Panc1 (cell line): ENCODE measurements at regions not wholly inside any gene's neighbourhood (a gene's known extent, or its start where the extent isn't known, plus 50 kb on each side); places are given as distances from the start of the nearest gene placed in this dataset.

Source experiments
- ATAC-seq: fragments of 200-7000 bp; cut with Tn5 transposase; 2 replicates; pipeline ENCODE4 v1.9.1; 2020; ENCODE audit warnings: mild to moderate bottlenecking, moderate library complexity
- BruUV-seq: library from RNA; stranded (reverse); fragments of 400-500 nt; replicated peaks from 2 replicates; lab custom pipeline; 2021; lab: Mats Ljungman, UMichigan
- CTCF ChIA-PET: fragments of 300-600 bp; sonication (Branson Sonifier 250); formaldehyde crosslinking; loops from one replicate; lab custom pipeline; 2022; ENCODE audit warnings: antibody characterized with exemption; lab: Charles Lee
- POLR2A ChIA-PET: fragments of 300-600 bp; sonication (Branson Sonifier 250); formaldehyde crosslinking; loops from one replicate; lab custom pipeline; 2022; ENCODE audit warnings: antibody characterized with exemption; lab: Charles Lee
- DNase-seq: peaks from one replicate; pipeline ENCODE4 v3.0.0-alpha.2; 2010; ENCODE audit warnings: low read depth, low spot score
- H3K27ac ChIP-seq: 2 replicates; pipeline ENCODE4 v1.5.1; 2011; ENCODE audit warnings: mild to moderate bottlenecking, low read length, inconsistent platforms
- H3K27me3 ChIP-seq: fragments of 200-500 bp; sonication (Bioruptor generic); 2 replicates; pipeline ENCODE4 v1.6.0; 2014; ENCODE audit warnings: low read length, inconsistent platforms; ENCODE audit not compliant: control insufficient read depth, insufficient read depth
- H3K36me3 ChIP-seq: fragments of 200-500 bp; sonication (Bioruptor generic); 2 replicates; pipeline ENCODE4 v1.5.1; 2014; ENCODE audit warnings: inconsistent platforms, mild to moderate bottlenecking, low read length, moderate library complexity; ENCODE audit not compliant: control insufficient read depth, insufficient read depth
- H3K4me1 ChIP-seq: 2 replicates; pipeline ENCODE4 v1.5.1; 2011; ENCODE audit warnings: inconsistent platforms, mild to moderate bottlenecking, low read length, moderate library complexity; ENCODE audit not compliant: control insufficient read depth, insufficient read depth
- H3K4me3 ChIP-seq, 2 experiments: 2 replicates each; pipeline ENCODE4 v1.5.1; 2011 to 2012; ENCODE audit warnings: low read depth in 2 of 2, low read length in 2 of 2, mild to moderate bottlenecking in 2 of 2, inconsistent platforms in 1 of 2, moderate library complexity in 1 of 2
- H3K9me3 ChIP-seq: fragments of 200-500 bp; sonication (Bioruptor generic); 2 replicates; pipeline ENCODE4 v1.5.1; 2014; ENCODE audit warnings: low read depth, mild to moderate bottlenecking, inconsistent platforms, low read length, moderate library complexity; ENCODE audit not compliant: control insufficient read depth, insufficient read depth
- POLR2AphosphoS5 ChIP-seq: IDR thresholded peaks from 2 replicates; pipeline ENCODE4 v1.6.1; 2012; ENCODE audit warnings: mild to moderate bottlenecking, low read depth, low read length, moderate library complexity
- SIN3A ChIP-seq: IDR thresholded peaks from 2 replicates; pipeline ENCODE4 v1.6.1; 2012; ENCODE audit warnings: low read depth, mild to moderate bottlenecking, low read length, moderate library complexity, borderline replicate concordance; ENCODE audit not compliant: insufficient read depth
- TCF7L2 ChIP-seq: IDR thresholded peaks from 2 replicates; pipeline ENCODE4 v1.6.1; 2011; ENCODE audit warnings: mild to moderate bottlenecking, low read depth, low read length, inconsistent platforms
- in situ Hi-C: cut with HindIII; loops from 2 replicates; pipeline ENCODE4 v1.10.0; 2016; ENCODE audit warnings: low sequenced_read_pairs, low pct_unique_long_range_greater_than_20kb
- intact Hi-C: fragments of 100-400 bp; cut with micrococcal nuclease; formaldehyde crosslinking; loops from one replicate; pipeline ENCODE4 v1.10.0; 2022; ENCODE audit not compliant: unreplicated experiment
- TF ChIP-seq, protein P1 (sequence below): fragments of 450-650 bp; IDR thresholded peaks from 2 replicates; pipeline ENCODE4 v1.5.1; 2017; ENCODE audit warnings: mild to moderate bottlenecking
- TF ChIP-seq, protein P2 (sequence below), 2 experiments: IDR thresholded peaks; 2 replicates each; pipeline ENCODE4 v1.6.1; 2011 to 2012; ENCODE audit warnings: low read depth in 2 of 2, control low read depth in 1 of 2, low read length in 1 of 2, mild to moderate bottlenecking in 1 of 2, moderate library complexity in 1 of 2; ENCODE audit not compliant: insufficient read depth in 1 of 2

DNA sequence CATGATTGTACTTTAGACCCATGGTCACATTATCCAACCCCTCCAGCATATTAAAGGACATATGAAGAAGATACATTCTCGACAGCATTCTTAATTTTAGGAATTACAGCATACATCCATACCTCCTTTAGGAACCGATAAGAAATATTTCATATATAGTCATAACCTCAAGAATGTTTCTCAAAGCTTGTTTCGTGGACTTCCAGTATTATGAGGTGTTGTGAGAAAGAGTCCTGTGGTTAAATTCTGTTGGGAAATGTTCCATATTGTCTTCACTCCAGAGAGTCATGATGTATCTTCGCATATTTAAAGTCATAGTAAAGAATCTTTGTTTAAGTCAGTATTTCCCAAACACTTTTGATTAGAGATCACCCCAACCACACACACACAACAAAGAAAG is 321.0 kb upstream of the SNX7 start:
- ChIA-PET CTCF (no interaction called here), POLR2A (no interaction called here)
- intact Hi-C loops: no loop called here
- no peak for DNase-seq
- Histone ChIP-seq H3K27ac (no peak overlapping the region), H3K36me3 (no peaks in the 10 kb centered on the region), H3K9me3 (no peaks in the 10 kb centered on the region), H3K4me3 (no peak overlapping the region), H3K4me1 (no peaks in the 10 kb centered on the region), H3K27me3 (no peaks in the 10 kb centered on the region)
- BruUV-seq: no TSS peak
- in situ Hi-C loops: no loop called here
- TF ChIP-seq TCF7L2 (no peak), POLR2AphosphoS5 (no peak), SIN3A (no peak)
- TF ChIP-seq, protein P1, sequence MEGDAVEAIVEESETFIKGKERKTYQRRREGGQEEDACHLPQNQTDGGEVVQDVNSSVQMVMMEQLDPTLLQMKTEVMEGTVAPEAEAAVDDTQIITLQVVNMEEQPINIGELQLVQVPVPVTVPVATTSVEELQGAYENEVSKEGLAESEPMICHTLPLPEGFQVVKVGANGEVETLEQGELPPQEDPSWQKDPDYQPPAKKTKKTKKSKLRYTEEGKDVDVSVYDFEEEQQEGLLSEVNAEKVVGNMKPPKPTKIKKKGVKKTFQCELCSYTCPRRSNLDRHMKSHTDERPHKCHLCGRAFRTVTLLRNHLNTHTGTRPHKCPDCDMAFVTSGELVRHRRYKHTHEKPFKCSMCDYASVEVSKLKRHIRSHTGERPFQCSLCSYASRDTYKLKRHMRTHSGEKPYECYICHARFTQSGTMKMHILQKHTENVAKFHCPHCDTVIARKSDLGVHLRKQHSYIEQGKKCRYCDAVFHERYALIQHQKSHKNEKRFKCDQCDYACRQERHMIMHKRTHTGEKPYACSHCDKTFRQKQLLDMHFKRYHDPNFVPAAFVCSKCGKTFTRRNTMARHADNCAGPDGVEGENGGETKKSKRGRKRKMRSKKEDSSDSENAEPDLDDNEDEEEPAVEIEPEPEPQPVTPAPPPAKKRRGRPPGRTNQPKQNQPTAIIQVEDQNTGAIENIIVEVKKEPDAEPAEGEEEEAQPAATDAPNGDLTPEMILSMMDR: no peak
- TF ChIP-seq, protein P2, sequence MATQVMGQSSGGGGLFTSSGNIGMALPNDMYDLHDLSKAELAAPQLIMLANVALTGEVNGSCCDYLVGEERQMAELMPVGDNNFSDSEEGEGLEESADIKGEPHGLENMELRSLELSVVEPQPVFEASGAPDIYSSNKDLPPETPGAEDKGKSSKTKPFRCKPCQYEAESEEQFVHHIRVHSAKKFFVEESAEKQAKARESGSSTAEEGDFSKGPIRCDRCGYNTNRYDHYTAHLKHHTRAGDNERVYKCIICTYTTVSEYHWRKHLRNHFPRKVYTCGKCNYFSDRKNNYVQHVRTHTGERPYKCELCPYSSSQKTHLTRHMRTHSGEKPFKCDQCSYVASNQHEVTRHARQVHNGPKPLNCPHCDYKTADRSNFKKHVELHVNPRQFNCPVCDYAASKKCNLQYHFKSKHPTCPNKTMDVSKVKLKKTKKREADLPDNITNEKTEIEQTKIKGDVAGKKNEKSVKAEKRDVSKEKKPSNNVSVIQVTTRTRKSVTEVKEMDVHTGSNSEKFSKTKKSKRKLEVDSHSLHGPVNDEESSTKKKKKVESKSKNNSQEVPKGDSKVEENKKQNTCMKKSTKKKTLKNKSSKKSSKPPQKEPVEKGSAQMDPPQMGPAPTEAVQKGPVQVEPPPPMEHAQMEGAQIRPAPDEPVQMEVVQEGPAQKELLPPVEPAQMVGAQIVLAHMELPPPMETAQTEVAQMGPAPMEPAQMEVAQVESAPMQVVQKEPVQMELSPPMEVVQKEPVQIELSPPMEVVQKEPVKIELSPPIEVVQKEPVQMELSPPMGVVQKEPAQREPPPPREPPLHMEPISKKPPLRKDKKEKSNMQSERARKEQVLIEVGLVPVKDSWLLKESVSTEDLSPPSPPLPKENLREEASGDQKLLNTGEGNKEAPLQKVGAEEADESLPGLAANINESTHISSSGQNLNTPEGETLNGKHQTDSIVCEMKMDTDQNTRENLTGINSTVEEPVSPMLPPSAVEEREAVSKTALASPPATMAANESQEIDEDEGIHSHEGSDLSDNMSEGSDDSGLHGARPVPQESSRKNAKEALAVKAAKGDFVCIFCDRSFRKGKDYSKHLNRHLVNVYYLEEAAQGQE (IDR thresholded peaks at IDR 0.05; ENCODE audit: insufficient read depth in 1 of 2, low read depth in 2 of 2, low read length in 1 of 2): no peak
- no peak for ATAC-seq

DNA sequence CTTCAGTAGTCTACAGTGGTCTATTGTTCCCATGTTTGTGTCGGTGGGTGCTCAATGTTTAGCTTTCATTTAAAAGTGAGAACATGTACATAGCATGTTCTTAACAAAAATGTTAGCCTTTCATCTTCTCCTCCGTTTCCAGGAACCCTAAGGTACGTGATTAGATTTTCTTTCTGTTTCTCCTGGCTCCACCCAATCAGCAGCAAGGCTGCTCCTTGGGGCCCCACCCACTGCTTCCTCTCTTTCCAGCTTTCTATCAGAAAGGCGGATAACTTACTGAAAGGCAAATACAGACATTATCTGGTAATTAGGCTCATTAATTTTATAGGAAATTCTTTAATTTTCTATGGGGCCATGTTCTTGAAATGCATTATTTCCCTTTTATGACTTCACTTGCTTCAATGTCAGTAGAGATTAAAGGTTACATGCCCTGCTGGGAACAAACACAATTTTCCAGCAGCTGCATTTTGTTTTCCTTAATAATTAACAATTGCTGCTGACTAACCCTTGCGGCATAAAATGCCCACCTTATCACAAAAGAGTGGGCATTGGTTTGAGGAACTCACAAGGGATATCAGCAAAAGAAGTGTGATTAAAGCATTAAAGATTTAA is 324.9 kb upstream of the SNX7 start:
- no peak overlapping the region for H3K4me3 ChIP-seq
- no peak for ATAC-seq

More for the DNA sequence above, 324.9 kb upstream of the SNX7 start:
- intact Hi-C loops (no loop called here), in situ Hi-C loops (no loop called here)
- no TSS peak for BruUV-seq
- TF ChIP-seq, protein P1: no peak
- TF ChIP-seq POLR2AphosphoS5: no peak
- Histone ChIP-seq H3K27ac (no peak overlapping the region), H3K9me3 (no peaks in the 10 kb centered on the region), H3K27me3 (no peaks in the 10 kb centered on the region), H3K4me1 (no peaks in the 10 kb centered on the region; the same call in 1 of the 2 replicates), H3K36me3 (no peaks in the 10 kb centered on the region)
- DNase-seq: no peak
- POLR2A ChIA-PET: no interaction called here
- CTCF ChIA-PET: no interaction called here
